ENCODE measurements at regions not wholly inside any gene's neighbourhood (a gene's known extent, or its start where the extent isn't known, plus 50 kb on each side); places are given as distances from the start of the nearest gene placed in this dataset.

DNA sequence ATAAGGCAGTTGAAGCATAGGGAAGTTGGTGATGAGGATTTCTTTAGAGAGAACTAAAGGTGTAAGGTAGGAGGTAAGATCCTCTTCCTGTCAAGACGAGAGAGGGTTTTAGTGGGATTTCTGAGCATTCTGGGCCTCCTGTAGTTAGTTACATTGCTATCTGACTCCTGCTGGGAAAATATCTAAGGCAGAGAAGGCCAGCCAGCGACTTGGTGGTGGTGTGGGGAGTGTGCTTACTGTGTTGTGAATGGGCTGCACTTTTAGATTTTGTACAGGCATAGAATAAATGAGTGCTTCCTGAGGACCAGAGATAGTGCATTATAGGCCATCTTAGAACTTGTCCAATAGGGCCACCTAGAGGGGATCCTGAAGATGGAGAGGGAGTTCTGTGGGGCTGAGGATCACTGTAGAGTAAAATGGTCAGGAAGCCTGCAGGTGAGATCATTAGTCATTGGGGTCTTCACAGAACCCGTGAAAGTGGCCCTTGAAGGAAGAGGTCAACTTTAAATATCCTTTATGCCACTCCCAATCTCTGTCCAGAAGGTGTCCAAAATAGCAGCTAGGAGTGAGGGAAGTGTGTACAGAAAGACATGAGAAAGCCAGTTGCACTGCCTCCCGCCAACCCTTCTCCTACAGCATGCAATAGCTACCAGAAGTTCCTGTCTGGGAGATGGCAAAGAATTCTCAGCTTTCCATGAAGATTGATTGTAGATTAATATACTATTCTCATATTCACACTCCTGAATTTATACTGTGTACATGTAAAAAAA is 266.6 kb downstream of the POLR1F start:
- Histone ChIP-seq H3K27ac (no peak overlapping the region), H3K4me1 (no peaks in the 10 kb centered on the region), H3K36me3 (no peaks in the 10 kb centered on the region), H3K4me3 (no peak overlapping the region), H3K9me3 (no peaks in the 10 kb centered on the region), H3K27me3 (no peaks in the 10 kb centered on the region)
- DNase-seq: no peak
- no peak for TF ChIP-seq POLR2A (IDR thresholded peaks at IDR 0.05)
- TF ChIP-seq, protein P1, sequence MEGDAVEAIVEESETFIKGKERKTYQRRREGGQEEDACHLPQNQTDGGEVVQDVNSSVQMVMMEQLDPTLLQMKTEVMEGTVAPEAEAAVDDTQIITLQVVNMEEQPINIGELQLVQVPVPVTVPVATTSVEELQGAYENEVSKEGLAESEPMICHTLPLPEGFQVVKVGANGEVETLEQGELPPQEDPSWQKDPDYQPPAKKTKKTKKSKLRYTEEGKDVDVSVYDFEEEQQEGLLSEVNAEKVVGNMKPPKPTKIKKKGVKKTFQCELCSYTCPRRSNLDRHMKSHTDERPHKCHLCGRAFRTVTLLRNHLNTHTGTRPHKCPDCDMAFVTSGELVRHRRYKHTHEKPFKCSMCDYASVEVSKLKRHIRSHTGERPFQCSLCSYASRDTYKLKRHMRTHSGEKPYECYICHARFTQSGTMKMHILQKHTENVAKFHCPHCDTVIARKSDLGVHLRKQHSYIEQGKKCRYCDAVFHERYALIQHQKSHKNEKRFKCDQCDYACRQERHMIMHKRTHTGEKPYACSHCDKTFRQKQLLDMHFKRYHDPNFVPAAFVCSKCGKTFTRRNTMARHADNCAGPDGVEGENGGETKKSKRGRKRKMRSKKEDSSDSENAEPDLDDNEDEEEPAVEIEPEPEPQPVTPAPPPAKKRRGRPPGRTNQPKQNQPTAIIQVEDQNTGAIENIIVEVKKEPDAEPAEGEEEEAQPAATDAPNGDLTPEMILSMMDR (IDR thresholded peaks at IDR 0.05): no peak

DNA sequence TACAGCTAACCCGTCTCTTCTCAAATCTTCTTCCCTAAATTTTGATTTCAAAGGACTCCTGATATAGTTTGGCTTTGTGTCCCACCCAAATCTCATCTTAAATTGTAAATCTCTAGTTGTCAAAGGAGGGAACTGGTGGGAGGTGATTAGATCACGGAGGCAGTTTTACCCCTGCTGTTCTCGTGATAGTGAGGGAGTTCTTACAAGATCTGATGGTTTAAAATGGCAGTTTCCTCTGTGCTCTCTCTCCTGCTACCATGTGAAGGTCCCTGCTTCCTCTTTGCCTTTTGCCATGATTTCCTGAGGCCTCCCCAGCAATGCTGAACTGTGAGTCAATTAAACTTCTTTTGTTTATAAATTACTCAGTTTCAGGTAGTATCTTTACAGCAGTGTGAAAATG is 269.3 kb downstream of the POLR1F start:
- Histone ChIP-seq H3K9me3 (no peaks in the 10 kb centered on the region), H3K4me1 (no peaks in the 10 kb centered on the region), H3K36me3 (no peaks in the 10 kb centered on the region), H3K4me3 (no peak overlapping the region), H3K27ac (no peak overlapping the region), H3K27me3 (no peaks in the 10 kb centered on the region)
- DNase-seq: no peak
- TF ChIP-seq POLR2A (IDR thresholded peaks at IDR 0.05): no peak
- TF ChIP-seq, protein P1 (IDR thresholded peaks at IDR 0.05): no peak

DNA sequence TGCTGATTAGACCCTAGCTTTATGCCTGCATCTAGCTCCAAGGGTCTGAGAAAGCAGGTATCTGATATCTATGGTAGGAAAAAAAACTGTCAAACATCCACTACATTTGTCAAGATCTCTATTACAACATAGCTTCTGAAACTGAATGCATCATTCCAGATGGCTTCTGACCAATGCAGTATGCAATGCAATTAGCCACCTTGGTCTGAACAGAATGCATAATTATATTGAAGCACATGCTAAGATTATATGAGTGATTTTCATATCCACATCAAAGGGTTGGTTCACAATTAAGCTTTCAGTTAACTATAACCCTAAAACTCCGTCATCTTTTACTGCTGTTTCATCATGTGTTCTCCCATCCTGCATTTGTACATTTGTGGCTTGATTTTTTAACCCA is 271.4 kb downstream of the POLR1F start:
- H3K4me1 ChIP-seq: no peaks in the 10 kb centered on the region
- H3K4me3 ChIP-seq: no peak overlapping the region
- no peak for DNase-seq
- TF ChIP-seq, protein P1 (IDR thresholded peaks at IDR 0.05): no peak
- H3K9me3 ChIP-seq: no peaks in the 10 kb centered on the region
- H3K36me3 ChIP-seq: no peaks in the 10 kb centered on the region
- no peak overlapping the region for H3K27ac ChIP-seq
- H3K27me3 ChIP-seq: no peaks in the 10 kb centered on the region

DNA sequence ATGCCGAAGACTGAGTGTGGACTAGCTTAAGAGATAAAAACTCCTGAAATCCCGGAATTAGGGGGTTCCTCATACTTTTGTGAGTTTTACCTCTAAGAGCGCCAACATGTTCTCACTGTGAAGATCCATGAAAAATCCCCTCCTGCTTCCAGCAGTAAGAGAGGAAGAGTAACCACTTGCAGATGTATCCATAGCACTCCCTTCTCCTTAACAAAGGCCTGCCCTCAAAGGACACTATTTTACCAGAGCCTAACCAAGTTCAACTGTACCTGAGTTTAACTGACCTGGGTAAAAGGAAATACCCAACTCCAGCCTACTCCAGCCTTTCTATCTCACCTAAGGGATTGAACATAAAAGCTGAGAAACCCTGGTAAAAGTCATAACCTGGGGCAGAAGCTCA is 280.9 kb downstream of the POLR1F start:
- Histone ChIP-seq H3K9me3 (no peaks in the 10 kb centered on the region), H3K27ac (no peak overlapping the region), H3K27me3 (no peaks in the 10 kb centered on the region), H3K4me3 (no peak overlapping the region), H3K36me3 (no peaks in the 10 kb centered on the region), H3K4me1 (no peaks in the 10 kb centered on the region)
- DNase-seq: no peak
- no peak for TF ChIP-seq POLR2A (IDR thresholded peaks at IDR 0.05)
- TF ChIP-seq, protein P1 (IDR thresholded peaks at IDR 0.05): no peak

DNA sequence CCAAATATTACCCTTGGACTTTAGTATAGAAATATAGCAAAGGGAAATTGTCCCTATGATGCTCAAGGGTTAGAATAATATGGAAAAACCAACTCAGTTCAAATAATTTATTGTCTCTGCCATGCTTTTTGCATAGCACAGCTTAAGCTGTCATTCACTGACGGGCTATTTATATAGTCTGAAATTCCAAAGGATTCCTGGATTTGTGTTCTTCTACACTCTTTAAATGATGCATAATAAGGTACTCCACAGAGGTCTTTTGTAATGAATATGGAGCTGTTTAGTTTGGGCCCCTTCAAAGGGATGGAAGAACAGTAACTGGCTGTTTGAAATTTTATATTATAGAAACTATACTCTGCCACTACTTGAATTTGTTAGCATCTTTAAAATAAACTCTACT is 276.6 kb upstream of the FERD3L start:
- TF ChIP-seq POLR2A (IDR thresholded peaks at IDR 0.05): no peak
- TF ChIP-seq, protein P1 (IDR thresholded peaks at IDR 0.05): no peak
- Histone ChIP-seq H3K9me3 (no peaks in the 10 kb centered on the region), H3K27me3 (no peaks in the 10 kb centered on the region), H3K36me3 (no peaks in the 10 kb centered on the region), H3K4me3 (no peak overlapping the region), H3K27ac (no peak overlapping the region), H3K4me1 (no peaks in the 10 kb centered on the region)
- DNase-seq: no peak

DNA sequence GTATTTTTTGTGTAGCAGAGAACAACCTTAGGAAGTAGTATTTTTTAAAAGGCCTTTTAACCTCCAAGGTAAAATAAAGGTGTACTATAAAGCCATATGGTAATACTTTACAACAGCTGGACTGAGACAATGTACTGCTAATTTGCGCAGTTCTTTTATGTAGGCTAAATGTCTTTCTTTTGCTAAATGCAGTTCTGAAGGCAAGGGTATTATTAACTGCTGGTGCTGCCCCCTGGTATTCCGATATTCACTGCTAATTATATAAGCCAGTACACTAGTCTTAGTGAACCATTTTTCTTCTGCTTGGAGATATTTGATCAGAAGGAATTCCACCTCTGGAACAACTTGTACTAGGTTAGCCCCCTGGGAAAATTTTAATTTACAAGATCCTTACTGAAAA is 272.0 kb upstream of the FERD3L start:
- H3K27me3 ChIP-seq: no peaks in the 10 kb centered on the region
- DNase-seq: no peak
- no peak overlapping the region for H3K4me3 ChIP-seq
- no peak overlapping the region for H3K27ac ChIP-seq
- H3K4me1 ChIP-seq: no peaks in the 10 kb centered on the region
- TF ChIP-seq, protein P1 (IDR thresholded peaks at IDR 0.05): no peak
- TF ChIP-seq POLR2A (IDR thresholded peaks at IDR 0.05): no peak
- H3K9me3 ChIP-seq: no peaks in the 10 kb centered on the region
- H3K36me3 ChIP-seq: no peaks in the 10 kb centered on the region

Measured in Peyer's patch (tissue), 4 donors.